ENCODE measurements at regions not wholly inside any gene's neighbourhood (a gene's known extent, or its start where the extent isn't known, plus 50 kb on each side); places are given as distances from the start of the nearest gene placed in this dataset.

- no peak for TF ChIP-seq CTCF (optimal IDR thresholded peaks at IDR 0.05 in 1 of 3, IDR thresholded peaks at IDR 0.05 in 1 of 3, conservative IDR thresholded peaks at IDR 0.05 in 1 of 3; ENCODE audit: extremely low read depth in 1 of 3, insufficient read depth in 2 of 3, low read length in 3 of 3)
- TF ChIP-seq EZH2 (IDR thresholded peaks at IDR 0.05; ENCODE audit: low read length) = no peak
Observed at GRCh38 chr1:221097479-221098281, 218.4 kb downstream of the HLX start.
